NB4 (cell line): ENCODE measurements at regions not wholly inside any gene's neighbourhood (a gene's known extent, or its start where the extent isn't known, plus 50 kb on each side); places are given as distances from the start of the nearest gene placed in this dataset.

Experiments
- DNase-seq: peaks from one replicate; pipeline ENCODE4 v3.0.0; 2010; ENCODE audit warnings: low read depth
- H3K4me3 ChIP-seq: one replicate; pipeline ENCODE4 v1.5.1; 2011; ENCODE audit warnings: mild to moderate bottlenecking, low read depth, low read length, moderate library complexity
- MYC ChIP-seq: IDR thresholded peaks from 2 replicates; pipeline ENCODE4 v1.6.1; 2011; ENCODE audit warnings: low read depth, low read length
- POLR2A ChIP-seq: IDR thresholded peaks from 2 replicates; pipeline ENCODE4 v1.6.1; 2011; ENCODE audit warnings: mild to moderate bottlenecking; ENCODE audit not compliant: insufficient read length; ENCODE audit errors: extremely low read depth
- TF ChIP-seq, protein P1 (sequence below): IDR thresholded peaks from one replicate; pipeline ENCODE4 v1.5.1; 2012; ENCODE audit warnings: low read depth, low read length
- TF ChIP-seq, protein P2 (sequence below): IDR thresholded peaks from 2 replicates; pipeline ENCODE4 v1.6.1; 2011; ENCODE audit warnings: low read depth, low read length

DNA sequence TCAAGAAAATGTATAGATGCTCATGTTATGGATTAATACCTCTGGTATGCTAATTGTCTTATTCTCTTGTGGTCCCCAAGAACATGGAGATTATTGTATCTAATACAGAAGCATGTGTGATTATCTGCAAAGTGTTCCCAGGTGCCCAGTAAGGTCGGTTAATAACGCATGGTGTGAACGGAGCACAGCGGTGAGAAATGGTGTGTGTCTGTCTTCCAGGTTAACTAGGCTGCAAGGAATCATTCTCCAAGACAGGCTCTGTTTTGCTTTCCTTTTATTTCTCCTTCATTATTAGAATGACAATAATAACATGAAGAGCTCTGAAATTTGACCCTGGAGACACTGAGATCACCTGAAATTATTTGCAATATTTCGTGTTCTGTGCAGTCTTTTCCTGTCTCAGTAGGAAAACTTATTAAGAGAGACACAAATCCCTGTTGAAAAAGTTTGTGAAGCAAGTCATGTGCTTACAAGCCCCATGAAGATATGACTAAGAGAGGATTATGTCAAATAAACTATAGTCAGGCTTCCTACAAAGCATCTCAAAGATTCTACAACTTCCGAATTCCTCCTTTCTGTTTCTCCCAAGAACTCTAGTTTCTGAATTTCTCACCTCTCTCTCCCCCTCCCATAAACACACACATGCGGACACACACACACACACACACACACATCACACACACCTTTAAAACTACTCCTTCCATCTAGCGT lies 230.9 kb downstream of the HS3ST1 start:
- no peak for DNase-seq
- TF ChIP-seq, protein P1, sequence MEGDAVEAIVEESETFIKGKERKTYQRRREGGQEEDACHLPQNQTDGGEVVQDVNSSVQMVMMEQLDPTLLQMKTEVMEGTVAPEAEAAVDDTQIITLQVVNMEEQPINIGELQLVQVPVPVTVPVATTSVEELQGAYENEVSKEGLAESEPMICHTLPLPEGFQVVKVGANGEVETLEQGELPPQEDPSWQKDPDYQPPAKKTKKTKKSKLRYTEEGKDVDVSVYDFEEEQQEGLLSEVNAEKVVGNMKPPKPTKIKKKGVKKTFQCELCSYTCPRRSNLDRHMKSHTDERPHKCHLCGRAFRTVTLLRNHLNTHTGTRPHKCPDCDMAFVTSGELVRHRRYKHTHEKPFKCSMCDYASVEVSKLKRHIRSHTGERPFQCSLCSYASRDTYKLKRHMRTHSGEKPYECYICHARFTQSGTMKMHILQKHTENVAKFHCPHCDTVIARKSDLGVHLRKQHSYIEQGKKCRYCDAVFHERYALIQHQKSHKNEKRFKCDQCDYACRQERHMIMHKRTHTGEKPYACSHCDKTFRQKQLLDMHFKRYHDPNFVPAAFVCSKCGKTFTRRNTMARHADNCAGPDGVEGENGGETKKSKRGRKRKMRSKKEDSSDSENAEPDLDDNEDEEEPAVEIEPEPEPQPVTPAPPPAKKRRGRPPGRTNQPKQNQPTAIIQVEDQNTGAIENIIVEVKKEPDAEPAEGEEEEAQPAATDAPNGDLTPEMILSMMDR: no peak
- TF ChIP-seq, protein P2, sequence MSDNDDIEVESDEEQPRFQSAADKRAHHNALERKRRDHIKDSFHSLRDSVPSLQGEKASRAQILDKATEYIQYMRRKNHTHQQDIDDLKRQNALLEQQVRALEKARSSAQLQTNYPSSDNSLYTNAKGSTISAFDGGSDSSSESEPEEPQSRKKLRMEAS: no peak
- TF ChIP-seq POLR2A (no peak), MYC (no peak)
- H3K4me3 ChIP-seq: no peak overlapping the region

DNA sequence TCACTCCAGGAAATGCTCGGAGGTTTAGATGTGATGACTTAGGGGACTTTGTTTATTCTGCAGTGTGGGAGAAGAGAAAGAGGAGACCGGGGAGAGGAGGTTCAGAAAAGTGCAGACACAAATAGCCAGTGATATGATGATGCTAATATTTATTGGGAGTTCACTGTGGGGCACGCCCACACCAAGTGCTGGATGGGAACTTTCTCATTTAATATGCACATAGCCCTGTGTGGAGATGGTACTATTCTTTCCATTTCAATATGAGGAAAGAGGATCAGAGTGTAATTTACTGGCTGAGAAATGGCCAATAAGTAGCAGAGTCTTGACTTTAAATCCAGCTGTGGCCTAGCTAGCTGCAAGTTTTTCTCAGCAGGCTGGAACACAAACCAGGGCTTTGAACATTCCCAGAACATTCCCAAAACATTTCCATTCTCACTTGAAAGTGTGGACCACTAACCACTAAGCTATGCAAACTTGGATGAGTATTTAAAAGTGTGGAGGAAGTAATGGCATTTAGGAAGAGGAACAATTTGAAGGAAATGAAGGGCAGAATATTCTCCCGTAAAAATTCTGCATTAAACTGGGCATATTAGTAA lies 231.7 kb downstream of the HS3ST1 start:
- TF ChIP-seq, protein P1: no peak
- TF ChIP-seq POLR2A (no peak), MYC (no peak)
- TF ChIP-seq, protein P2: no peak
- no peak for DNase-seq
- no peak overlapping the region for H3K4me3 ChIP-seq

- TF ChIP-seq POLR2A: no peak
- TF ChIP-seq MYC: no peak
- TF ChIP-seq, protein P1: no peak
- TF ChIP-seq, protein P2: no peak
Observed at GRCh38 chr4:11194431-11194830, 234.3 kb downstream of the HS3ST1 start.

GRCh38 chr4:11189756-11190155 lies 238.9 kb downstream of the HS3ST1 start:
- H3K4me3 ChIP-seq: no peak overlapping the region
- no peak for DNase-seq

More at GRCh38 chr4:11194431-11194830, 234.3 kb downstream of the HS3ST1 start:
- DNase-seq: no peak
- no peak overlapping the region for H3K4me3 ChIP-seq

DNA sequence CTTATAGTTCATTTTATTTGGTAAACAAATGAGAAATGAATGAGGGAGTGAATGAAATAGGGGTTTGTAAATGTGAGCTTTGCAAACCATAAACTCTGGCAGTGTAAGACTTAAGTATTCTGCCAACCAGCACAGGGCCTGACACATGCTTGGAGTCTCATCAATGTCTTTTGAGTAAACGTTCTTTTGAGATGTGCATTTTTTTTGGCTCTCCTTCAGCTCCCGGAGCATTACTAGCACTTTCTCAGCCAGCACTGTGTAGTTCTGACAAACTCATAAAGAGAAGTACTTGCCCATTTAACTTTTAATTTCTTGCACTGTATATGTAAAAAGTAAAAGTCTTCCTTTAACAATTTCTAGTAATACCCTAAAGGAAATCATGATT lies 245.3 kb downstream of the HS3ST1 start:
- DNase-seq: no peak
- TF ChIP-seq, protein P2: no peak
- TF ChIP-seq POLR2A (no peak), MYC (no peak)
- TF ChIP-seq, protein P1: no peak
- H3K4me3 ChIP-seq: no peak overlapping the region

More at GRCh38 chr4:11189756-11190155, 238.9 kb downstream of the HS3ST1 start:
- TF ChIP-seq, protein P2: no peak
- no peak for TF ChIP-seq MYC
- no peak for TF ChIP-seq POLR2A
- TF ChIP-seq, protein P1: no peak
